A549 (cell line): ENCODE measurements at regions not wholly inside any gene's neighbourhood (a gene's known extent, or its start where the extent isn't known, plus 50 kb on each side); places are given as distances from the start of the nearest gene placed in this dataset.

ENCODE experiments used
- EP300 ChIP-seq, 2 experiments: fragments of >200 bp; sonication (Bioruptor Twin); formaldehyde crosslinking; IDR thresholded peaks; 2 replicates in 1 of 2; 3 replicates in 1 of 2; pipeline ENCODE4 v1.6.1; 2016 to 2017
- JUN ChIP-seq, 2 experiments: fragments of >200 bp; sonication (Bioruptor Twin); formaldehyde crosslinking; IDR thresholded peaks; 2 replicates in 1 of 2; 3 replicates in 1 of 2; pipeline ENCODE4 v1.6.1; 2016 to 2017
- JUNB ChIP-seq: fragments of >200 bp; sonication (Bioruptor Twin); formaldehyde crosslinking; IDR thresholded peaks from 2 replicates; pipeline ENCODE4 v1.6.1; 2016
- KDM5A ChIP-seq: fragments of 200-600 bp; sonication (generic); IDR thresholded peaks from 2 replicates; pipeline ENCODE4 v1.6.1; 2016; ENCODE audit warnings: antibody characterized with exemption, mild to moderate bottlenecking
- POLR2A ChIP-seq: IDR thresholded peaks from 2 replicates; pipeline ENCODE4 v1.6.1; 2012; ENCODE audit warnings: mild to moderate bottlenecking, low read length
- RAD21 ChIP-seq, 2 experiments: fragments of >200 bp in 1 of 2; sonication (Bioruptor Twin) in 1 of 2; formaldehyde crosslinking in 1 of 2; IDR thresholded peaks in 1 of 2; conservative IDR thresholded peaks in 1 of 2; 2 replicates in 1 of 2; 3 replicates in 1 of 2; pipeline ENCODE4 v1.6.1; 2012 to 2018; ENCODE audit warnings: inconsistent platforms in 1 of 2
- RCOR1 ChIP-seq: fragments of 150-350 bp; IDR thresholded peaks from 2 replicates; pipeline ENCODE4 v1.6.1; 2014; ENCODE audit warnings: antibody characterized with exemption, low read length, low read depth
- SMC3 ChIP-seq: fragments of >200 bp; sonication (Bioruptor Twin); formaldehyde crosslinking; IDR thresholded peaks from 3 replicates; pipeline ENCODE4 v1.6.1; 2018; ENCODE audit warnings: inconsistent platforms
- TFCP2L1 ChIP-seq: fragments of 250-450 bp; sonication (Bioruptor Pico); IDR thresholded peaks from 2 replicates; pipeline ENCODE4 v1.5.0; 2021; ENCODE audit warnings: mild to moderate bottlenecking
- TF ChIP-seq, protein P1 (sequence below): fragments of >200 bp; sonication (Bioruptor Twin); formaldehyde crosslinking; IDR thresholded peaks from 3 replicates; pipeline ENCODE4 v1.5.1; 2016
- TF ChIP-seq, protein P2 (sequence below): fragments of 450-650 bp; IDR thresholded peaks from 2 replicates; pipeline ENCODE4 v1.6.1; 2014; ENCODE audit warnings: antibody characterized with exemption
- TF ChIP-seq, protein P3 (sequence below): fragments of 150-350 bp; IDR thresholded peaks from 2 replicates; pipeline ENCODE4 v1.6.1; 2014; ENCODE audit warnings: low read depth, mild to moderate bottlenecking, low read length

- no peak for TF ChIP-seq RAD21 (conservative IDR thresholded peaks at IDR 0.05 in 1 of 2, IDR thresholded peaks at IDR 0.05 in 1 of 2)
- TF ChIP-seq, protein P1, sequence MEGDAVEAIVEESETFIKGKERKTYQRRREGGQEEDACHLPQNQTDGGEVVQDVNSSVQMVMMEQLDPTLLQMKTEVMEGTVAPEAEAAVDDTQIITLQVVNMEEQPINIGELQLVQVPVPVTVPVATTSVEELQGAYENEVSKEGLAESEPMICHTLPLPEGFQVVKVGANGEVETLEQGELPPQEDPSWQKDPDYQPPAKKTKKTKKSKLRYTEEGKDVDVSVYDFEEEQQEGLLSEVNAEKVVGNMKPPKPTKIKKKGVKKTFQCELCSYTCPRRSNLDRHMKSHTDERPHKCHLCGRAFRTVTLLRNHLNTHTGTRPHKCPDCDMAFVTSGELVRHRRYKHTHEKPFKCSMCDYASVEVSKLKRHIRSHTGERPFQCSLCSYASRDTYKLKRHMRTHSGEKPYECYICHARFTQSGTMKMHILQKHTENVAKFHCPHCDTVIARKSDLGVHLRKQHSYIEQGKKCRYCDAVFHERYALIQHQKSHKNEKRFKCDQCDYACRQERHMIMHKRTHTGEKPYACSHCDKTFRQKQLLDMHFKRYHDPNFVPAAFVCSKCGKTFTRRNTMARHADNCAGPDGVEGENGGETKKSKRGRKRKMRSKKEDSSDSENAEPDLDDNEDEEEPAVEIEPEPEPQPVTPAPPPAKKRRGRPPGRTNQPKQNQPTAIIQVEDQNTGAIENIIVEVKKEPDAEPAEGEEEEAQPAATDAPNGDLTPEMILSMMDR: no peak
- TF ChIP-seq, protein P2, sequence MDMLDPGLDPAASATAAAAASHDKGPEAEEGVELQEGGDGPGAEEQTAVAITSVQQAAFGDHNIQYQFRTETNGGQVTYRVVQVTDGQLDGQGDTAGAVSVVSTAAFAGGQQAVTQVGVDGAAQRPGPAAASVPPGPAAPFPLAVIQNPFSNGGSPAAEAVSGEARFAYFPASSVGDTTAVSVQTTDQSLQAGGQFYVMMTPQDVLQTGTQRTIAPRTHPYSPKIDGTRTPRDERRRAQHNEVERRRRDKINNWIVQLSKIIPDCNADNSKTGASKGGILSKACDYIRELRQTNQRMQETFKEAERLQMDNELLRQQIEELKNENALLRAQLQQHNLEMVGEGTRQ: no peak
- no peak for TF ChIP-seq POLR2A
- TF ChIP-seq KDM5A: no peak
- no peak for TF ChIP-seq SMC3
- TF ChIP-seq TFCP2L1 (CRISPR knock-in tag): no peak
- TF ChIP-seq, protein P3, sequence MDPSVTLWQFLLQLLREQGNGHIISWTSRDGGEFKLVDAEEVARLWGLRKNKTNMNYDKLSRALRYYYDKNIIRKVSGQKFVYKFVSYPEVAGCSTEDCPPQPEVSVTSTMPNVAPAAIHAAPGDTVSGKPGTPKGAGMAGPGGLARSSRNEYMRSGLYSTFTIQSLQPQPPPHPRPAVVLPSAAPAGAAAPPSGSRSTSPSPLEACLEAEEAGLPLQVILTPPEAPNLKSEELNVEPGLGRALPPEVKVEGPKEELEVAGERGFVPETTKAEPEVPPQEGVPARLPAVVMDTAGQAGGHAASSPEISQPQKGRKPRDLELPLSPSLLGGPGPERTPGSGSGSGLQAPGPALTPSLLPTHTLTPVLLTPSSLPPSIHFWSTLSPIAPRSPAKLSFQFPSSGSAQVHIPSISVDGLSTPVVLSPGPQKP: no peak
- no peak for TF ChIP-seq JUN (IDR thresholded peaks at IDR 0.05)
- no peak for TF ChIP-seq JUNB
- no peak for TF ChIP-seq RCOR1
- no peak for TF ChIP-seq EP300 (IDR thresholded peaks at IDR 0.05)
Measured at GRCh38 chr6:40312213-40313015, 274.8 kb downstream of the LRFN2 start.
